GM12878 (cell line): ENCODE measurements at regions not wholly inside any gene's neighbourhood (a gene's known extent, or its start where the extent isn't known, plus 50 kb on each side); places are given as distances from the start of the nearest gene placed in this dataset.

Experiments
- ATF3 ChIP-seq: IDR thresholded peaks from 2 replicates; pipeline ENCODE4 v1.6.1; 2011; ENCODE audit warnings: low read depth, mild to moderate bottlenecking, low read length, moderate library complexity, borderline replicate concordance; ENCODE audit errors: extremely low read depth
- CREB1 ChIP-seq: IDR thresholded peaks from 2 replicates; pipeline ENCODE4 v1.6.1; 2012; ENCODE audit warnings: low read depth, mild to moderate bottlenecking, inconsistent platforms
- CTCF ChIP-seq, 3 experiments: IDR thresholded peaks in 2 of 3; conservative IDR thresholded peaks in 1 of 3; 2 replicates each; pipeline ENCODE4 v1.5.1; 2011; ENCODE audit warnings: low read depth in 3 of 3, low read length in 3 of 3, mild to moderate bottlenecking in 3 of 3, control low read depth in 2 of 3, moderate library complexity in 2 of 3, inconsistent platforms in 1 of 3, mixed read lengths in 1 of 3; ENCODE audit not compliant: control insufficient read depth in 2 of 3, insufficient read depth in 1 of 3; ENCODE audit errors: extremely low read depth in 1 of 3
- KDM1A ChIP-seq: fragments of 200-600 bp; sonication (generic); IDR thresholded peaks from 2 replicates; pipeline ENCODE4 v1.6.1; 2016; ENCODE audit warnings: borderline replicate concordance
- MYC ChIP-seq: IDR thresholded peaks from 2 replicates; pipeline ENCODE4 v1.6.1; 2011; ENCODE audit warnings: mild to moderate bottlenecking, low read length, moderate library complexity, inconsistent platforms; ENCODE audit not compliant: insufficient read depth, insufficient replicate concordance, insufficient read length, severe bottlenecking
- NRF1 ChIP-seq: conservative IDR thresholded peaks from 2 replicates; pipeline ENCODE4 v1.6.1; 2011; ENCODE audit warnings: mild to moderate bottlenecking, low read depth, low read length, improper control_type of control experiment
- PBX3 ChIP-seq: IDR thresholded peaks from 2 replicates; pipeline ENCODE4 v1.6.1; 2011; ENCODE audit warnings: mild to moderate bottlenecking, low read depth, low read length, moderate library complexity; ENCODE audit not compliant: insufficient replicate concordance
- REST ChIP-seq: IDR thresholded peaks from 2 replicates; pipeline ENCODE4 v1.6.1; 2012; ENCODE audit warnings: mild to moderate bottlenecking, low read depth, low read length
- SMC3 ChIP-seq: IDR thresholded peaks from 2 replicates; pipeline ENCODE4 v1.6.1; 2011; ENCODE audit warnings: low read length, improper control_type of control experiment, borderline replicate concordance
- SP1 ChIP-seq: IDR thresholded peaks from one replicate; pipeline ENCODE4 v1.6.1; 2011; ENCODE audit warnings: low read depth, low read length
- SUZ12 ChIP-seq: fragments of 200-600 bp; sonication (generic); IDR thresholded peaks from one replicate; pipeline ENCODE4 v1.6.1; 2018; ENCODE audit warnings: antibody characterized with exemption, mild to moderate bottlenecking; ENCODE audit not compliant: unreplicated experiment
- USF2 ChIP-seq: IDR thresholded peaks from 2 replicates; pipeline ENCODE4 v1.6.1; 2011; ENCODE audit warnings: low read depth, low read length, improper control_type of control experiment, borderline replicate concordance

- no peak for TF ChIP-seq MYC
- no peak for TF ChIP-seq KDM1A
- TF ChIP-seq CTCF (IDR thresholded peaks at IDR 0.05 in 2 of 3, conservative IDR thresholded peaks at IDR 0.05 in 1 of 3; ENCODE audit: control insufficient read depth in 2 of 3, extremely low read depth in 1 of 3, insufficient read depth in 1 of 3, low read depth in 3 of 3, low read length in 3 of 3) = no peak
- TF ChIP-seq SMC3 = no peak
- TF ChIP-seq PBX3 = no peak
- TF ChIP-seq SP1 = no peak
- no peak for TF ChIP-seq SUZ12
- no peak for TF ChIP-seq NRF1
- no peak for TF ChIP-seq REST
- TF ChIP-seq CREB1 = no peak
- no peak for TF ChIP-seq ATF3
- no peak for TF ChIP-seq USF2
Measured at GRCh38 chr20:24077145-24077544, 88.6 kb upstream of the GGTLC1 start.
